T-cell (primary cell): ENCODE measurements at regions not wholly inside any gene's neighbourhood (a gene's known extent, or its start where the extent isn't known, plus 50 kb on each side); places are given as distances from the start of the nearest gene placed in this dataset.
"Not testable (repeated sequence)": the region's sequence is repeated elsewhere in the genome, so short reads cannot be mapped to it uniquely, and the experiment has no call there.

Experiments used
- ATAC-seq, 4 experiments: fragments of 200-7000 bp in 3 of 4; fragments of 150-1000 bp in 1 of 4; cut with Tn5 transposase; replicated peaks in 1 of 4; 1 replicate in 3 of 4; 2 replicates in 1 of 4; pipeline ENCODE4 v1.10.0; 2021; ENCODE audit warnings: moderate library complexity in 3 of 4, mild to moderate bottlenecking in 2 of 4, moderate number of reproducible peaks in 1 of 4
- CTCF ChIA-PET, 2 donors: fragments of 300-600 bp; sonication (Branson Sonifier 250); formaldehyde crosslinking; loops; one replicate each; lab custom pipeline; 2022; ENCODE audit warnings: antibody characterized with exemption in 2 of 2; lab: Charles Lee
- POLR2A ChIA-PET, 2 donors: fragments of 300-600 bp; sonication (Branson Sonifier 250); formaldehyde crosslinking; loops; one replicate each; lab custom pipeline; 2022; ENCODE audit warnings: antibody characterized with exemption in 2 of 2; lab: Charles Lee
- DNase-seq, 35 experiments: peaks; one replicate each; pipeline versions ENCODE4 v3.0.0 to v3.0.0-alpha.2; 2013 to 2023
- H3K27ac ChIP-seq: one replicate; pipeline ENCODE4 v1.5.1; 2013; ENCODE audit warnings: low read length
- H3K27me3 ChIP-seq, 2 experiments: replicated peaks in 1 of 2; 1 replicate in 1 of 2; 2 replicates in 1 of 2; pipeline versions ENCODE4 v1.6.1 to v1.7.0; 2013; ENCODE audit warnings: low read length in 1 of 2, mixed read lengths in 1 of 2; ENCODE audit not compliant: control insufficient read depth in 2 of 2, insufficient read depth in 2 of 2; ENCODE audit errors: extremely low read depth in 1 of 2
- H3K36me3 ChIP-seq, 2 donors: 1 replicate in 1 of 2; 2 replicates in 1 of 2; pipeline versions ENCODE4 v1.6.1 to v1.7.0; 2013; ENCODE audit warnings: low read length in 1 of 2; ENCODE audit not compliant: control insufficient read depth in 2 of 2, insufficient read depth in 1 of 2; ENCODE audit errors: extremely low read depth in 1 of 2
- H3K4me1 ChIP-seq, 2 experiments: 1 replicate in 1 of 2; 2 replicates in 1 of 2; pipeline versions ENCODE4 v1.6.1 to v1.7.0; 2013; ENCODE audit warnings: low read length in 2 of 2, mixed read lengths in 1 of 2; ENCODE audit not compliant: insufficient read depth in 2 of 2, control insufficient read depth in 1 of 2; ENCODE audit errors: extremely low read depth in 1 of 2
- H3K4me3 ChIP-seq, 2 donors: 1 replicate in 1 of 2; 2 replicates in 1 of 2; pipeline versions ENCODE4 v1.5.1 to v1.7.0; 2013; ENCODE audit warnings: mild to moderate bottlenecking in 2 of 2, low read length in 1 of 2, moderate library complexity in 1 of 2; ENCODE audit not compliant: control insufficient read depth in 1 of 2; ENCODE audit errors: extremely low read depth in 1 of 2
- H3K9me3 ChIP-seq: 2 replicates; pipeline ENCODE4 v1.7.0; 2013
- H3K27ac Mint-ChIP-seq, 2 donors: one replicate each; pipeline ENCODE4 v1.8.0; 2020 to 2021; ENCODE audit warnings: mild to moderate bottlenecking in 2 of 2, mixed read lengths in 2 of 2
- H3K27me3 Mint-ChIP-seq, 2 donors: one replicate each; pipeline ENCODE4 v1.8.0; 2021 to 2022; ENCODE audit warnings: mixed read lengths in 2 of 2
- H3K36me3 Mint-ChIP-seq: one replicate; pipeline ENCODE4 v1.8.0; 2021; ENCODE audit warnings: mixed read lengths
- H3K4me1 Mint-ChIP-seq, 3 donors: one replicate each; pipeline ENCODE4 v1.8.0; 2020 to 2022; ENCODE audit warnings: mixed read lengths in 3 of 3, mild to moderate bottlenecking in 1 of 3
- H3K4me3 Mint-ChIP-seq, 3 donors: one replicate each; pipeline ENCODE4 v1.8.0; 2020 to 2022; ENCODE audit warnings: mild to moderate bottlenecking in 3 of 3, mixed read lengths in 3 of 3, moderate library complexity in 3 of 3
- H3K9me3 Mint-ChIP-seq, 3 donors: one replicate each; pipeline ENCODE4 v1.8.0; 2020 to 2022; ENCODE audit warnings: mixed read lengths in 3 of 3
- WGBS: methylation state at CpG from one replicate; pipeline ENCODE4 v1.1.5; 2013; ENCODE audit warnings: missing lambda C conversion rate; ENCODE audit not compliant: insufficient coverage; 5-methylcytosine and 5-hydroxymethylcytosine counted together

DNA sequence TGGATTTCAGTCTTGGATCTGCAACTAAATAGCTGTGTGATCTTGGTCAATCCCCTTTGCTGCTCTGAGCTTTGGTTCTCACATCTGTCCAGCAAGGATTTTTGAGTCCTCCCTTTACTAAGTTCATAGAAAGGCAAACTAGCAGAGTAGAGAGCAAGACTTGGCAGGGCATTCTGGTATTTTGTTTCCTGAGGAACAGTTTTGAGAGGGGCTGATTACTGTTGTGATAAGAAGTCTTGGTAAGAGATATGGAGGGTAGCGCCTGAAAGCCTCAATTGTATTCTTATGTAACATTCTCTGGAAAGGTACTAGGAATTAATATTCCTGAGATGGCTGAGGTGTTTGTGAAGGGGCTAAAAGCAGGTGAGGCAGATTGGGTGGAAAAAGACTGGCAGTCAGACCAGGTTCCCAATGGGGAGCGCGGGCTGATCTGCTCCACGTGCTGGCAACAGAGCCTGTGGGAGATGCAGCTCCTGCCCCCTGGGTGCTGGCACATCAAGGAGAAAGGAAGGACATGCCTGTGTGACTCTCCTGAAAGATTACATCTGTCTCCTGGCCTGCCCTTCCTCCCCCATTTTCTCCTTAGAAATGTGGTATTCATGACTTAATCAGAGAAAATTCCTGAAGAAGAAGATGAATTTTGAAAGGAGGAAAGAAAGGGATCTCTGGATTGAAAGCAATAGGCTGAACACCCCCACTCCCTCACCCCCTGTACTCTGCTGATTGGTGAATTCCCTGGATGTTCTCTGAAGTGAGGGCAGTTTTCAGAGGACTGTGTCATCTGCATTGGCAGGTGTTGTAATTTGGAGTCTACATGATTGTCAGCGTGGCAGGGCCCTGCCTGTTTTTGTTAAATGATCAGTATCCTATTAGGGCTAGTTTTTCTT is 94.0 kb downstream of the SRGAP2 start:
- ATAC-seq, H3K9me3 Mint-ChIP-seq, H3K27ac Mint-ChIP-seq, H3K27me3 ChIP-seq, H3K27me3 Mint-ChIP-seq, H3K4me3 Mint-ChIP-seq, CTCF ChIA-PET, H3K4me1 ChIP-seq, H3K36me3 ChIP-seq, H3K4me3 ChIP-seq, H3K27ac ChIP-seq, H3K36me3 Mint-ChIP-seq, DNase-seq, H3K4me1 Mint-ChIP-seq, POLR2A ChIA-PET, H3K9me3 ChIP-seq: not testable (repeated sequence)
- WGBS, result no CpG with 5 or more reads among the region's 5 CpGs

DNA sequence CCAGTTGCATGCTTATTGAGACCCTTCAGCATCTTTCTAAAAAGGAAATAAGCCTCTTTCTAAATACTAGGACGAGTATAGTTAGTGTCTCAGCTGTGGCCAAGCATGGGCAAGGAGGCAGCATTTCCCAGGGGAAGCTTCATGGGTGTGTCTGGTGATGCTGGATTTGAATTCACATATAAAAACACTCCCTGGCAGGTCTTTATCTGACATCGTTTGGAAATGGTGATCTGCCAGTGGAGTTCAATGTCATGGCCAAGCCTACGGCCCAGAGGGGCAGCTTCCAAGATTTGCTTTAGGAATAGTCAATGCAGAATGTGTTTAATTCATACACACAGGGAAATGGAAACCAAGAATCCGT is 94.7 kb downstream of the SRGAP2 start:
- H3K27me3 ChIP-seq, DNase-seq, H3K36me3 Mint-ChIP-seq, H3K9me3 ChIP-seq, H3K4me1 Mint-ChIP-seq, H3K27me3 Mint-ChIP-seq, H3K9me3 Mint-ChIP-seq, ATAC-seq, H3K4me3 ChIP-seq, POLR2A ChIA-PET, H3K36me3 ChIP-seq, H3K27ac ChIP-seq, CTCF ChIA-PET, H3K4me1 ChIP-seq, H3K4me3 Mint-ChIP-seq, H3K27ac Mint-ChIP-seq: not testable (repeated sequence)
- WGBS, result no CpG with 5 or more reads among the region's 4 CpGs

DNA sequence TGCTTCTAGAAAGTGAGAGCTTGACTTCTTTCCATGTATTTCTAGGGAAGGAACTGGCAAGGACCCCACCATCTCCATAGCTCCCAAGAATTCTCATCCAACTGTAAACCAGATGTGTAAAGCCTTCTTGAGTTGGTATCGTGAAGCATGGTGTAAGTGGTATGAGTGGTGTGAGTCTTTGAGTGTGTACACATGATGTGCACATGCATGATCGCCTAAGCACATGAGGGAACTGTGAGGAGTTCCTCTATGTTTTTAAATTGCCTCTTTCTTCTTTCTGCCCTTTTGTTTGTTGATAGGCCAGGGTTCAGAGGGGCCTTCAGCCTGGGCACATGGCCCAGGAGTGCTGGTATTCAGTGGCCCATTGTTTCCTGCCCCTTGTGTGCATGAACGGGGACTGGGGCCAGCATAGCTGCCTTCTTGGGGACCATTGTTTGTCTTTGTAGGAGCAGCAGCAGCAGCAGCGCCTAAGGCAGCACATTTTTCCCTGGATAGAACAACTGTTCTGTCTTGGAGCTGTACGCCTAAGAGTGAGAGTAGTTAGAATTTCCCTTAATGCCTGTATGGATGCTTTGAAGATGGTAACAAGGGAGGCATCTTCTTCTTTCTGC is 95.9 kb downstream of the SRGAP2 start:
- H3K27me3 Mint-ChIP-seq, H3K27ac ChIP-seq, H3K4me1 Mint-ChIP-seq, H3K4me3 ChIP-seq, H3K27ac Mint-ChIP-seq, H3K9me3 ChIP-seq, DNase-seq, H3K36me3 ChIP-seq, H3K4me3 Mint-ChIP-seq, H3K27me3 ChIP-seq, H3K9me3 Mint-ChIP-seq, CTCF ChIA-PET, POLR2A ChIA-PET, H3K4me1 ChIP-seq, H3K36me3 Mint-ChIP-seq, ATAC-seq: not testable (repeated sequence)
- no CpG with 5 or more reads among the region's 5 CpGs for WGBS

DNA sequence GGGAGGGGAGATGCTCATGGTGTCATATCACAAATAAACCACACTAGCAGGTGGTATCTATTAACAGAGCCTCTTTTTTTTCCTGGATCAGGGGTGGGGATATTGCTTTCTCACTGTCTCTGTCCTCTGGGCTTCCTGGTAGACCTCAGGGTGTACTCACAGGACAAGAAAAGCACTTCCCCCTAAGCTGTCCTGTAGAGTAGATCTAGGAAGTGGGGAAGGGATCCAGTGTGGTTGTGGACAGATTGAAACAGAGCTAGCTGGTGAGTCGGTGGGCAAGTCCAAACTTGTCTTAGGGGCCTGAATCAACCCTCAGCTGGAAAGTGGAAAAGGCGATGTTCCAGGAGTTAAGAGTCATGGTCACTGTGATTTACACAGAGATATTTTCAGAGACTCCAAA is 96.6 kb downstream of the SRGAP2 start:
- H3K4me3 Mint-ChIP-seq, H3K27ac Mint-ChIP-seq, H3K36me3 ChIP-seq, H3K36me3 Mint-ChIP-seq, H3K9me3 ChIP-seq, H3K27ac ChIP-seq, POLR2A ChIA-PET, H3K9me3 Mint-ChIP-seq, H3K27me3 ChIP-seq, CTCF ChIA-PET, ATAC-seq, H3K4me1 ChIP-seq, H3K4me1 Mint-ChIP-seq, H3K4me3 ChIP-seq, H3K27me3 Mint-ChIP-seq, DNase-seq: not testable (repeated sequence)
- no CpG with 5 or more reads among the region's 2 CpGs for WGBS

DNA sequence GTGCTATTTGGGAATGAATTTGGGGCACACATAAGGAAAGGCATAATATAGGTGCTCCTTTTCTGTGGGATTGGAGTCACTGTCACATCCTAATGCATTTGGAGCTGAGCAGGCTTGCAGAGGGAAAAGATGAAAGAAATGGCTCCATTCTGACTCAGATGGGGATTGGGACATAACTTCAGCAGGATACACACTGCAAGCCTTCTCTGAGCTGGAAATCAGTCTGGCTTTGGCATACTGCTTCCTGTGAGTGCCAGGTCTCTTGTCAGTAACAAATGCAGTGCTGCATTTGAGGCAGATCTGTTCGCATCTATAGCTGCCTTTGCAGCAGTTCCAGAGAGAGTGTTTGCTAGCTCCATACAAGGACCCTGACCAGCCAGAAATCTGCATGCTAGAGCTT is 98.7 kb downstream of the SRGAP2 start:
- not testable (repeated sequence) for H3K27me3 Mint-ChIP-seq, H3K4me3 Mint-ChIP-seq, H3K27ac Mint-ChIP-seq

DNA sequence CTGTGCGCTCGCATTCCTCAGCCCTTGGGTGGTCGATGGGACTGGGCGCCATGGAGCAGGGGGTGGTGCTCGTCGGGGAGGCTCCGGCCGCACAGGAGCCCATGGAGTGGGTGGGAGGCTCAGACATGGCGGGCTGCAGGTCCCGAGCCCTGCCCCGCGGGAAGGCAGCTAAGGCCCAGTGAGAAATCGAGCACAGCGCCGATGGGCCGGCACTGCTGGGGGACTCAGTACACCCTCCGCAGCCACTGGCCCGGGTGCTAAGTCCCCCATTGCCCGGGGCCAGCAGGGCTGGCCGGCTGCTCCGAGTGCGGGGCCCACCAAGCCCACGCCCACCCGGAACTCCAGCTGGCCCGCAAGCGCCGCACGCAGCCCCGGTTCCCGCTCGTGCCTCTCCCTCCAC is 104.1 kb downstream of the SRGAP2 start:
- H3K9me3 Mint-ChIP-seq, H3K27me3 ChIP-seq, H3K27me3 Mint-ChIP-seq, H3K4me3 Mint-ChIP-seq, H3K36me3 ChIP-seq, POLR2A ChIA-PET, H3K9me3 ChIP-seq, DNase-seq, H3K4me1 ChIP-seq, H3K4me3 ChIP-seq, H3K4me1 Mint-ChIP-seq, ATAC-seq, CTCF ChIA-PET, H3K27ac Mint-ChIP-seq, H3K27ac ChIP-seq: not testable (repeated sequence)
- WGBS, result no CpG with 5 or more reads among the region's 31 CpGs
- peaks cover 11% of the 10 kb centered on the region for H3K36me3 Mint-ChIP-seq

More for the DNA sequence above, 98.7 kb downstream of the SRGAP2 start:
- H3K27ac ChIP-seq, ATAC-seq, H3K36me3 ChIP-seq, H3K9me3 Mint-ChIP-seq, H3K4me1 Mint-ChIP-seq, DNase-seq, H3K4me3 ChIP-seq, H3K4me1 ChIP-seq, CTCF ChIA-PET, H3K9me3 ChIP-seq, POLR2A ChIA-PET, H3K27me3 ChIP-seq: not testable (repeated sequence)
- H3K36me3 Mint-ChIP-seq, result peaks cover 11% of the 10 kb centered on the region
- WGBS, result no CpG with 5 or more reads among the region's 1 CpG
